GM19467 (cell line): ENCODE measurements at regions not wholly inside any gene's neighbourhood (a gene's known extent, or its start where the extent isn't known, plus 50 kb on each side); places are given as distances from the start of the nearest gene placed in this dataset.

Experiments
- ATAC-seq: cut with Tn5 transposase; IDR thresholded peaks from one replicate; pipeline ENCODE4 v1.9.1; 2021; ENCODE audit warnings: mild to moderate bottlenecking, moderate library complexity; ENCODE audit not compliant: unreplicated experiment

GRCh38 chr5:125517973-125518550 is 771.6 kb upstream of the ZNF608 start:
- ATAC-seq = no peak

- no peak for ATAC-seq
These were observed 774.9 kb upstream of the ZNF608 start for GRCh38 chr5:125521289-125521688.

DNA sequence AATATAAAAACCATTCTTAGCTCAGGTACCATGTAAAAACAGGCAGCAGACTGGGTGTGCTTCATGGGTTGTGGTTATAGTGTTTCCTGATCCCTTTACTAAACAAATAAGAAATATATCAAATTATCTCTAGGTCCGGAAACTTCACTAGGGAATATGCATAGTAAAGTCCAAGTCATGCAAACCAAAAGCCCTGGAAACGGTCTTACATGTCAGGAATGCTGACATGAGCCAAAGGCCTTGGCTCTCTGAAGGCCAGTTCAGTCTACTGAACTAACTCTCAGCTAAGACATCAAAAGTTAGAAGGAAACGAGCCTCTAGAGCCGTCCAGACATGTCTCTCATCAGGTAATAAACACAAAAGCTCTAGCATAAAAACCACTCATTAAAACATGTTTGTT is 778.9 kb upstream of the ZNF608 start:
- no peak for ATAC-seq

- ATAC-seq = no peak
These were observed 780.5 kb upstream of the ZNF608 start for GRCh38 chr5:125526966-125527365.

- no peak for ATAC-seq
These were observed 782.4 kb upstream of the ZNF608 start for GRCh38 chr5:125528881-125529280.

DNA sequence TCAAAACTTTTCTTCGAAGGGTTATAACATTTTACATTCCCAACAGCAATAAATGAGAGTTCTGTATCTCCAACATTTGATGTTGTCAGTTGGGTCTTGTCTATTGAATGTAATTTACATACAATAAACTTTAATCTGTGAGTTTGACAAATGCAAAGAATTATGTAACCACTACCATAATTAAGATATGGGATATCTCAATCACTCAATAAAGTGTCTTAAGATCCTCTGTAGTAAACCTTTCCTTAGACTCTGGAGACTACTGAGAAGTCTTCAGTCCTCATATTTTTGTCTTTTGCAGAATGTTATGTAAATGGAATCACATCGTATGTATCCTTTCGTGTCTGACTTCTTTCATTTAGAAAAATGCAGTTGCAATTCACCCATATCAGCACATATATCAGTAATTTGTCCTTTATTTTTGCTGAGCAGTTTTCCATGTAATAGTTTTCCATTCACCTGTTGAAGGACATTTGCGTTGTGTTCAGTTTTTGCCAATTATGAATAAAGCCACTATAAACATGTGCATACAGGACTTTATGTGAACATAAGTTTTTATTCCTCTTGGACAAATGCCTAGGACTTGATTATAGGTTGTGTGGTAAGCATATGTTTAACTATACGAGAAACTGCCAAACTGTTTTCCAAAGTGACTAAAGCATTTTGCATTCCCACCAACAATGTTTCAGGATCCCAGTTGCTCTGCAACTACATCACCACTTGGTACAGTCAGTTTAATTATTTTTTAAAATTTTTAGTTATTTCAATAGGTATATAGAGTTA is 784.6 kb upstream of the ZNF608 start:
- no peak for ATAC-seq

DNA sequence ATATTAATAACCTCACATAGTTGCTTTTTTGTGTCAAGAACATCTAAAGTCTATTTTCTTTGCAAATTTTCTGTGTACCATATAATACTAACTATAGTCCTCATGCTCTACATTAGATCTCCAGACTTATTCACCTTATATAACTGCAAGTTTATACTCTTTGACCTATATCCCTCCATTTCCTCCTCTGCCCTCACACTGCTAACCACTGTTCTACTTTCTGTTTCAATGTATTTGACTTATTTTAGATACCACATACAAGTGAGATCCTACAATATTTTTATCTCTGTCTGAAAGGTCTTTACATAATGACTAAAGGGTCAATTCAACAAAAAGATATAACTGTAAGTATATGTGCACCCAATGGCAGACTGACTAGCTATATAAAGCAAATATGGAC is 789.7 kb upstream of the ZNF608 start:
- ATAC-seq = no peak

DNA sequence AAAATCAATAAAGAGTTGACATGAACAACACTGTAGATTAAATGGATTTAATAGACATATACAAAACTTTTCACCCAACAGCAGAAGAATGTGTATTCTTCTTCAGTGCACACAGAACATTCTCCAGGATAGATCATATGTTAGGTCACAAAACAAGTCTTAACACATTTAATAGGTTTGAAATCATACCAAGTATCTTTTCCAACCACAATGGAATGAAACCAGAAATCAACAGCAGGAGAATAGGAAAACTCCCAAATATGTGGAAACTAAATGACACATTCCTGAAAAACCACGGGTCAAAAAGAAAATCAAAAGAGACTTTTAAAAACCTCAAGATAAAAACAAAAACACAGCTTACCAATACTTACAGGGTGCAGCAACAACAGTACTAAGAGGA is 790.1 kb upstream of the ZNF608 start:
- ATAC-seq = no peak

GRCh38 chr5:125537661-125538060 is 791.2 kb upstream of the ZNF608 start:
- ATAC-seq = no peak

DNA sequence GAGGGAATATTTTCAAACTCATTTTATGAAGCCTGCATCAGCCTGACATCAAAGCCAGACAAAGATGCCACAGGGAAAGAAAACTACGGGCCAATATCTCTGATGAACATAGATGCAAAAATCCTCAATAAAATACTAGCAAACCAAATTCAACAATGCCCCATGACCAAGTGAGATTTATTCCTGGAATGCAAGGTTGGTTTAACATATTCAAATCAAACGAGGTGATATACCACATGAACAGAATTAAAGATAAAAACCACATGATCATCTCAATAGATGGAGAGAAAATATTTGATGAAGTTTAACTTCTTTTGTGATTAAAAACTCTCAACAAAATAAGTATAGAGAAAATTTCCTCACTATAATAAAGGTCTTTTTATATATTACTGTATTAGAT is 792.0 kb upstream of the ZNF608 start:
- no peak for ATAC-seq

- no peak for ATAC-seq
These were observed 794.6 kb upstream of the ZNF608 start for GRCh38 chr5:125541085-125541484.

DNA sequence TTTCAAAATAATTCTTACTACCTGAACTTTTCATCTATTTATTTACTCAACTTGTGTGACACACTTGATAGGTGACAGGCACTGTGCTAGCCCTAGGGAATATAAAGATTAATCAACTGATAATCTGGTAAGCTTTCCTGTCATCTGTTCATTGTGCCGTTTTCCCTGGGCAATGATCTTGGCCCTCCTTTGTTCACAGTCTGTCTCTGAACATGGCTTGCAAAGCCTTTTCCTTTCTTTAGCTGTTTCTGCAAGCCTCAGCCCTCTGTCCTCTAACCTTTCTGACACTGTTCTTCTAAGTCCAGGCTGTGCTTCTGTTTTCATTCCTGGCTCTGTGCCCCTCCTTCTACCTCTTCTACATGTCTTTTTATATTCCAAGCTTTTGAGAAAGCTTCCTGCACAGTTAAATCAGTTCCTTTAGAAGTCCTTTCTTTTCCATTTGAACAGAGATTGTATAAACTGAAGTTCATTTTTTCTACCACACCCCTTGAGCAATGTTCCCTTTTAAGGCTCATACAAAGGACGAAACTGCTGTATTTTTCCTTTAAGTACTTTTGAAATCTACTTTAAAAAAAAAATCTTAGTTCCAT is 803.0 kb upstream of the ZNF608 start:
- no peak for ATAC-seq

DNA sequence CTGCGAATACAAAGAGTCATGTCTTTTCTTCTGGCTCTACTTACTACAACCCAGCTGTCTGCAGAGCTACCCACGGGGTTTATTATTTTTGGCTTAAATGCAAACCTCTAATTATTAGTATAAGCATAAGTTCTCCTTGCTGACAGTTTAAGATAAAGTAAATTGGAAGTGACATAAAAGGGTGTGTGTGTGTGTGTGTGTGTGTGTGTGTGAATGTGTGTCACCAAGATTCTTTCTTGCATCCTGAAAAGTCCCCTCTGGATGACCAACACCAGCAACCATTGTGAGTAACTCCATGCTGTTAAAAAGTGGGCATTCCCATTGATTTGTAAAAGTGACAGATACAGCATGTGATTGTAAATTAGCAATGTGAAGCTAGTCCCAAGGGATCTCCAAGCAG is 803.8 kb upstream of the ZNF608 start:
- ATAC-seq = no peak

GRCh38 chr5:125551246-125551645 is 804.8 kb upstream of the ZNF608 start:
- ATAC-seq = no peak

DNA sequence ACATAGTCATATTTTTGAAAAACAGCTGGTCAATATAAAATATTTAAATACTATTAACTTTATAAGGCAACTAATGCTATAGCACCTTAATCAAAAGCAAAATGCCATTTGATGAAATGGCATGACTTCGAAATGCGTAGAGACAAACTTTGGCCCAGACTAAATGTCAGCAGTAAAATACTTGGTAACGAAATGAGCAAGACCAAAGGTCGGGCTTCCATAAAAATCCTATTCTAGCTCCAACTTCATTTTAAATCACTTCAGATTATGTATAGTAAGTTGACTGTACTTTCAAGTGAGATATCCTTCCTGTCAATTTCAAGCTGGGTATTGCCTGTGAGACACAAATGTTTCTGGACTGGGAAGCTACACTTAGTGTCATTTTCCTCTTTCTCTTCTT is 805.4 kb upstream of the ZNF608 start:
- ATAC-seq = no peak

GRCh38 chr5:125552486-125552885 is 806.0 kb upstream of the ZNF608 start:
- ATAC-seq = no peak

DNA sequence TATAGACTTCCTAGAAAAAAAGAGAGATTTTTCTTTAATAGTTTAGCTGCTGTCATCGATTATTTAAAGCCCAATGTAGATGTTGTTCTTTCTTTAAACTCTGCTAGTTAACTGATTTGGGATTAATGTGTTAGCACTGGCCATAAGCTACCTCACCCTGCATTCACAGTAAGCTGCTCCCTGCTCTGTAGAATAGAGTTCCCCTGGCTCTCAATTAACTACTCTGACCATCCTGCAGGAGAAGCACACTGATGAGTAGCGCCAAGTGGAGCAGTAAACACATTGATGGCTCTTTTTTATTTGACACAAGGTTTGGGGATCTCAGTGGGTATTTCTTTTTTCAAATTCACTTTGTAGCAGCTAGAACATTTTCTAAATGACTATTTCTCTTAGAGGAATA is 807.9 kb upstream of the ZNF608 start:
- ATAC-seq = no peak

DNA sequence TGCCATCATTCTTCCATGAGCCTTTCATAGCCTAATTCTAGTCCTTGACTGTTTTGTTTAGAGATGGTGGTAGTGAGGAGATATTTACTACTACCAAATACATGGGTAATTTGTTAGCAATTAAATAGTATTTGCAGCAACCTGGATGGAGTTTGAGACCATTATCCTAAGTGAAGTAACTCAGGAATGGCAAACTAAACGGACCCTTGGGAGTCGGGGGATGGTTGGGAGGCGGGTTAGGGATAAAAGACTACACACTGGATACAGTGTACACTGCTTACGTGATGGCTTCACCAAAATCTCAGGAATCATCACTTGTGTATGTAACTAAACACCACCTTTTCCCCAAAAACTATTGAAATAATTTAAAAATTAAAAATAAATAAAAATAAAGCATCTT is 809.2 kb upstream of the ZNF608 start:
- no peak for ATAC-seq

DNA sequence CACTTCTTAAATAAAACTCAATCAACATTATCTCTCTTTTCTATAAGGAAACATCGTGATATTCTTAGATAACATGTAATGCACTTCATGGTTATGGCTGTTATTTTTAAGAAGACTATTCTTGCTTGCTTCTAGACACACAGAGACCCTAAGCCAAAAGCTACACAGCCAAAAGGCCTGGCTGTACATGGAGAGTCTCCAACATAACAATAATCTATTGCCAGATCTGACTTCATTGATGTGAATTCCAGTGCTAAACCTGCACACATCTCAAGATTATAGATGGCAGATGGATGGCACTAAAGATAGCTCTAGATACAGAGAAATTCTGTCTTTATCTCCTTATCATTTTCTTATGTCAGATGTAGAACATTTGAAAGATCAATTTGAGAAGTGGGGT is 811.6 kb upstream of the ZNF608 start:
- ATAC-seq = no peak

DNA sequence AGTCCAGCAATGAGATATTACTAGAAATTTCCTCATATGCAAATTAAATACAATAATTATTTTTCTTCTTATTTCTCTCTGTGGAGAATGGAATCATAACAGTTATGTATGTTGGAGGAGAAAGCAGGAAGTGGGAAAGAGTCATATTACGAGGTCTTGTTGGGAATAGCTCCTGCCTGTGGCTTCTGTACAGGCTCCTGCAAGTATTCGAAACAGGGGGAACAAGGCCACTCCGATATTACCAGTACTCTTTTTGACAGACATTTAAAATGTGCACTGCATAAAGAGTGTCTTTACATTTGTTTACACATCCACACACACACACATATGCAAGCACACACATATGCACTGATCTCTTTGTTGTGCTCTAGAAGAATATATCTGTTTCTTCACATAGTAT is 812.0 kb upstream of the ZNF608 start:
- no peak for ATAC-seq

GRCh38 chr5:125559296-125559695 is 812.9 kb upstream of the ZNF608 start:
- ATAC-seq = no peak

GRCh38 chr5:125560476-125561225 is 814.2 kb upstream of the ZNF608 start:
- no peak for ATAC-seq
